ENCODE measurements at regions not wholly inside any gene's neighbourhood (a gene's known extent, or its start where the extent isn't known, plus 50 kb on each side); places are given as distances from the start of the nearest gene placed in this dataset.

GRCh38 chr1:191306916-191307315 lies 829.3 kb upstream of the BRINP3 start:
- Mint-ChIP-seq H3K4me3 (no peak overlapping the region), H3K4me1 (no peaks in the 10 kb centered on the region), H3K9me3 (no peaks in the 10 kb centered on the region), H3K27ac (ENCODE audit: unreplicated experiment) (no peak overlapping the region), H3K36me3 (ENCODE audit: low read depth) (no peaks in the 10 kb centered on the region), H3K27me3 (ENCODE audit: low read depth) (no peaks in the 10 kb centered on the region)
- TF ChIP-seq, protein P1, sequence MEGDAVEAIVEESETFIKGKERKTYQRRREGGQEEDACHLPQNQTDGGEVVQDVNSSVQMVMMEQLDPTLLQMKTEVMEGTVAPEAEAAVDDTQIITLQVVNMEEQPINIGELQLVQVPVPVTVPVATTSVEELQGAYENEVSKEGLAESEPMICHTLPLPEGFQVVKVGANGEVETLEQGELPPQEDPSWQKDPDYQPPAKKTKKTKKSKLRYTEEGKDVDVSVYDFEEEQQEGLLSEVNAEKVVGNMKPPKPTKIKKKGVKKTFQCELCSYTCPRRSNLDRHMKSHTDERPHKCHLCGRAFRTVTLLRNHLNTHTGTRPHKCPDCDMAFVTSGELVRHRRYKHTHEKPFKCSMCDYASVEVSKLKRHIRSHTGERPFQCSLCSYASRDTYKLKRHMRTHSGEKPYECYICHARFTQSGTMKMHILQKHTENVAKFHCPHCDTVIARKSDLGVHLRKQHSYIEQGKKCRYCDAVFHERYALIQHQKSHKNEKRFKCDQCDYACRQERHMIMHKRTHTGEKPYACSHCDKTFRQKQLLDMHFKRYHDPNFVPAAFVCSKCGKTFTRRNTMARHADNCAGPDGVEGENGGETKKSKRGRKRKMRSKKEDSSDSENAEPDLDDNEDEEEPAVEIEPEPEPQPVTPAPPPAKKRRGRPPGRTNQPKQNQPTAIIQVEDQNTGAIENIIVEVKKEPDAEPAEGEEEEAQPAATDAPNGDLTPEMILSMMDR (conservative IDR thresholded peaks at IDR 0.05): no peak
- no peak for DNase-seq (ENCODE audit: low read depth, low spot score)

DNA sequence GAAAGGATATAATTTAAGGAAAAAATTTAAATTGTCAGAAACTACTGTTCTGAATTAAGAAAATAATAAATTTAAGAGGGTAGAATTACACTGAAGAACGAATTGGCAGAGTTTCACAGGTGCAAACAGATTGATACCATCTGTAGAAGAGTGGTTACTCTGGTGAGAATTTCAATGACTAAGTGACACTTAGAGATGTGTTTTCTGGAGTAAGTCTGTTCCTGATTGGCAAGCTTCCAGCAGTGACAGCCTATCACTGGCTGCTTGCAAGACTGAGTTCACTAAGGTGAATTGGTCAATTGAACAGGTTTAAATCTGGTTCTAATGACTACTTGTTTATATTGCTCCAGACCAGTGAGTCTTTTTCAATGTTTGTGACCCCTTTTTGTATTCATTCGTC lies 838.2 kb upstream of the RGS18 start:
- Mint-ChIP-seq H3K27ac (ENCODE audit: unreplicated experiment) (no peak overlapping the region), H3K27me3 (ENCODE audit: low read depth) (no peaks in the 10 kb centered on the region), H3K9me3 (no peaks in the 10 kb centered on the region), H3K36me3 (ENCODE audit: low read depth) (no peaks in the 10 kb centered on the region), H3K4me1 (no peaks in the 10 kb centered on the region), H3K4me3 (no peak overlapping the region)
- no peak for DNase-seq (ENCODE audit: low read depth, low spot score)
- TF ChIP-seq, protein P1 (conservative IDR thresholded peaks at IDR 0.05): no peak

- Mint-ChIP-seq H3K4me3 (no peak overlapping the region), H3K27ac (ENCODE audit: unreplicated experiment) (no peak overlapping the region), H3K36me3 (ENCODE audit: low read depth) (no peaks in the 10 kb centered on the region), H3K27me3 (ENCODE audit: low read depth) (no peaks in the 10 kb centered on the region), H3K9me3 (no peaks in the 10 kb centered on the region), H3K4me1 (no peaks in the 10 kb centered on the region)
- no peak for DNase-seq (ENCODE audit: low read depth, low spot score)
- TF ChIP-seq, protein P1 (conservative IDR thresholded peaks at IDR 0.05): no peak
Observed at GRCh38 chr1:191327868-191328267, 830.4 kb upstream of the RGS18 start.

GRCh38 chr1:191343816-191344215 lies 814.4 kb upstream of the RGS18 start:
- no peaks in the 10 kb centered on the region for H3K27me3 Mint-ChIP-seq (ENCODE audit: low read depth)
- no peaks in the 10 kb centered on the region for H3K4me1 Mint-ChIP-seq
- no peak for DNase-seq (ENCODE audit: low read depth, low spot score)
- H3K36me3 Mint-ChIP-seq (ENCODE audit: low read depth): no peaks in the 10 kb centered on the region
- no peak overlapping the region for H3K4me3 Mint-ChIP-seq
- peaks cover 12% of the 10 kb centered on the region for H3K9me3 Mint-ChIP-seq
- TF ChIP-seq, protein P1 (conservative IDR thresholded peaks at IDR 0.05): no peak
- H3K27ac Mint-ChIP-seq (ENCODE audit: unreplicated experiment): no peak overlapping the region

- H3K9me3 Mint-ChIP-seq: peaks cover 12% of the 10 kb centered on the region
- H3K4me1 Mint-ChIP-seq: no peaks in the 10 kb centered on the region
- TF ChIP-seq, protein P1 (conservative IDR thresholded peaks at IDR 0.05): no peak
- H3K36me3 Mint-ChIP-seq (ENCODE audit: low read depth): no peaks in the 10 kb centered on the region
- no peak overlapping the region for H3K4me3 Mint-ChIP-seq
- DNase-seq (ENCODE audit: low read depth, low spot score): no peak
- no peak overlapping the region for H3K27ac Mint-ChIP-seq (ENCODE audit: unreplicated experiment)
- no peaks in the 10 kb centered on the region for H3K27me3 Mint-ChIP-seq (ENCODE audit: low read depth)
Observed at GRCh38 chr1:191346381-191346780, 811.9 kb upstream of the RGS18 start.

DNA sequence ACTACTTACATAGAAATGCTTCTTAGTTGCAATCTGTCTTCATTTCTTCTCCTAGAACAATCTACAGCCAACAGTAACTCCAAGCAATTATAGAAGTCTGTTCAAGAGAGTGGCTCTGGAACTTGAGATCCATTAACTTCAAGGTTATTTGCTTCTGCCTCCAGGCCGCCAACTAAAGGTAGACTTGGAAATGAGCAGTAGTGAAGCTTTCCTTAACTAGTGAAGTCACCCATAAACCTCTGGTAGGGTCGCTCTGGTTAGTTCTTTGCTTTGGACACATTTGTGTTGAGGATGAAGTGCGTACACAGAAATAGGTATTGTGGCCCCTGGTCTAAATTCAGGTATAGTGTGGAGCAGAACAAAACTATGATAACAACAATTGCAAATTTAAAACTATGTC lies 809.9 kb upstream of the RGS18 start:
- Mint-ChIP-seq H3K36me3 (ENCODE audit: low read depth) (no peaks in the 10 kb centered on the region), H3K4me3 (no peak overlapping the region), H3K27ac (ENCODE audit: unreplicated experiment) (no peak overlapping the region), H3K27me3 (ENCODE audit: low read depth) (no peaks in the 10 kb centered on the region), H3K4me1 (no peaks in the 10 kb centered on the region), H3K9me3 (peaks cover 7% of the 10 kb centered on the region)
- TF ChIP-seq, protein P1 (conservative IDR thresholded peaks at IDR 0.05): no peak
- DNase-seq (ENCODE audit: low read depth, low spot score): no peak

Measured in neural crest cell (in vitro differentiated cells).